ENCODE measurements at regions not wholly inside any gene's neighbourhood (a gene's known extent, or its start where the extent isn't known, plus 50 kb on each side); places are given as distances from the start of the nearest gene placed in this dataset.

DNA sequence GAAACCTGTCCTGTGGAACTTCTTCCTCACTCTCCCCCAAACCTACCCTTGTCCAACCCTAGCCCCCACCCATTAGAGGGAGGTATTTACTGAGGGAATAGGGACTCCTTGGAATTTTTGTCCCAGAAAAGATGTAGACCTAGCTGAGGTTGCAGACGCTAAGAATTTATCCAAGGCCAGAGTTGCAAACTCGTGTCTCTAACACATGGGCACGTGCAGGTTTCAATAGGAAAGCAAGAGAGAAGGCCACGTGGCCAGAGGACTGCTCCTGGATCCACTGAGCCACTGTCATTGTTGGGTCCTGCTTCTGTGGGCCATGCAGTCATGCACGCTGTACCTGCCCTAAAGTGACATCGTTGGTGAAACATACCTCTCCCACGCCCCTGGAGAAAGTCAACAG is 243.4 kb upstream of the KCNG1 start:
- Histone ChIP-seq H3K4me1 (ENCODE audit: control insufficient read depth, insufficient read depth, low read length) (0 out of 2 replicates have a peak, but pooled peaks cover 2% of the 10 kb centered on the region), H3K27me3 (ENCODE audit: control insufficient read depth, insufficient read depth, low read length) (no peaks in the 10 kb centered on the region), H3K9ac (ENCODE audit: low read depth, low read length) (no peak overlapping the region), H3K4me3 (ENCODE audit: low read depth, low read length) (no peak overlapping the region), H3K27ac (ENCODE audit: low read depth, low read length) (no peak overlapping the region), H3K9me3 (ENCODE audit: control insufficient read depth, insufficient read depth, low read length) (peaks cover 13% of the 10 kb centered on the region), H3K36me3 (ENCODE audit: control insufficient read depth, insufficient read depth, low read length) (no peaks in the 10 kb centered on the region)

DNA sequence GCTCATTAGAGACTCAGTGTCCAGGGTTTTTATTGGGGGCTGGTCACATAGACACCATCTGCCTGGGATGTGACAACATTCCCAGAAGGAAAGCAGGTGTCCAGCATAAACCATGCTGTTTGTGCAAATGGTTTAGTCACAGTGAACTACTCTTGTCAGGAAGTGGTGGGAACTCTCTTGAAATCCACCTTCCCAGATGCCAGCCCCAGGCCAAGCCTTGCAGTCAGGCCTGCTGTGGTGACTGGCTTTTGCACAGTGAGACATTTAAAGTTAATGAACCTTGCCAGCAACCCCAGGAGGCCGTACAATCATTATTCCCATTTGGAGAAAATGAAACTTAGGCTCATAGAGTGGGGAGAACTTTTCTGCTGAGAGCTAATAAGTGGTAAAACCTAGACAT is 242.5 kb upstream of the KCNG1 start:
- no peak overlapping the region for H3K9ac ChIP-seq (ENCODE audit: low read depth, low read length)
- H3K27ac ChIP-seq (ENCODE audit: low read depth, low read length), result no peak overlapping the region
- peaks cover 10% of the 10 kb centered on the region for H3K4me1 ChIP-seq (ENCODE audit: control insufficient read depth, insufficient read depth, low read length)
- no peak overlapping the region for H3K4me3 ChIP-seq (ENCODE audit: low read depth, low read length)
- peaks cover 13% of the 10 kb centered on the region for H3K9me3 ChIP-seq (ENCODE audit: control insufficient read depth, insufficient read depth, low read length)
- no peaks in the 10 kb centered on the region for H3K27me3 ChIP-seq (ENCODE audit: control insufficient read depth, insufficient read depth, low read length)
- H3K36me3 ChIP-seq (ENCODE audit: control insufficient read depth, insufficient read depth, low read length), result no peaks in the 10 kb centered on the region

- H3K9me3 ChIP-seq (ENCODE audit: control insufficient read depth, insufficient read depth, low read length), result peaks cover 13% of the 10 kb centered on the region
- no peaks in the 10 kb centered on the region for H3K36me3 ChIP-seq (ENCODE audit: control insufficient read depth, insufficient read depth, low read length)
- peaks cover 23% of the 10 kb centered on the region for H3K4me1 ChIP-seq (ENCODE audit: control insufficient read depth, insufficient read depth, low read length)
- H3K4me3 ChIP-seq (ENCODE audit: low read depth, low read length), result no peak overlapping the region
- H3K27me3 ChIP-seq (ENCODE audit: control insufficient read depth, insufficient read depth, low read length), result no peaks in the 10 kb centered on the region
- H3K27ac ChIP-seq (ENCODE audit: low read depth, low read length), result no peak overlapping the region
- H3K9ac ChIP-seq (ENCODE audit: low read depth, low read length), result no peak overlapping the region
Observed at GRCh38 chr20:51262240-51262639, 239.3 kb upstream of the KCNG1 start.

GRCh38 chr20:51259455-51259854 is 236.5 kb upstream of the KCNG1 start:
- Histone ChIP-seq H3K36me3 (ENCODE audit: control insufficient read depth, insufficient read depth, low read length) (no peaks in the 10 kb centered on the region), H3K4me1 (ENCODE audit: control insufficient read depth, insufficient read depth, low read length) (peaks cover 23% of the 10 kb centered on the region), H3K9ac (ENCODE audit: low read depth, low read length) (no peak overlapping the region), H3K27ac (ENCODE audit: low read depth, low read length) (no peak overlapping the region), H3K4me3 (ENCODE audit: low read depth, low read length) (no peak overlapping the region), H3K9me3 (ENCODE audit: control insufficient read depth, insufficient read depth, low read length) (no peaks in the 10 kb centered on the region), H3K27me3 (ENCODE audit: control insufficient read depth, insufficient read depth, low read length) (peaks cover 2% of the 10 kb centered on the region; the same call in 1 of the 2 replicates)

GRCh38 chr20:51258582-51259165 is 235.8 kb upstream of the KCNG1 start:
- Histone ChIP-seq H3K27ac (ENCODE audit: low read depth, low read length) (peak overlapping the region; percentile 14), H3K4me1 (ENCODE audit: control insufficient read depth, insufficient read depth, low read length) (peaks cover 23% of the 10 kb centered on the region), H3K9me3 (ENCODE audit: control insufficient read depth, insufficient read depth, low read length) (no peaks in the 10 kb centered on the region), H3K9ac (ENCODE audit: low read depth, low read length) (no peak overlapping the region), H3K36me3 (ENCODE audit: control insufficient read depth, insufficient read depth, low read length) (no peaks in the 10 kb centered on the region), H3K27me3 (ENCODE audit: control insufficient read depth, insufficient read depth, low read length) (peaks cover 3% of the 10 kb centered on the region; the same call in 1 of the 2 replicates), H3K4me3 (ENCODE audit: low read depth, low read length) (no peak overlapping the region)

GRCh38 chr20:51255417-51255816 is 232.5 kb upstream of the KCNG1 start:
- H3K27ac ChIP-seq (ENCODE audit: low read depth, low read length), result no peak overlapping the region
- no peak overlapping the region for H3K4me3 ChIP-seq (ENCODE audit: low read depth, low read length)
- H3K9me3 ChIP-seq (ENCODE audit: control insufficient read depth, insufficient read depth, low read length), result peaks cover 5% of the 10 kb centered on the region; the same call in 1 of the 2 replicates
- no peaks in the 10 kb centered on the region for H3K36me3 ChIP-seq (ENCODE audit: control insufficient read depth, insufficient read depth, low read length)
- no peak overlapping the region for H3K9ac ChIP-seq (ENCODE audit: low read depth, low read length)
- H3K27me3 ChIP-seq (ENCODE audit: control insufficient read depth, insufficient read depth, low read length), result peaks cover 3% of the 10 kb centered on the region; the same call in 1 of the 2 replicates
- peaks cover 13% of the 10 kb centered on the region for H3K4me1 ChIP-seq (ENCODE audit: control insufficient read depth, insufficient read depth, low read length)

DNA sequence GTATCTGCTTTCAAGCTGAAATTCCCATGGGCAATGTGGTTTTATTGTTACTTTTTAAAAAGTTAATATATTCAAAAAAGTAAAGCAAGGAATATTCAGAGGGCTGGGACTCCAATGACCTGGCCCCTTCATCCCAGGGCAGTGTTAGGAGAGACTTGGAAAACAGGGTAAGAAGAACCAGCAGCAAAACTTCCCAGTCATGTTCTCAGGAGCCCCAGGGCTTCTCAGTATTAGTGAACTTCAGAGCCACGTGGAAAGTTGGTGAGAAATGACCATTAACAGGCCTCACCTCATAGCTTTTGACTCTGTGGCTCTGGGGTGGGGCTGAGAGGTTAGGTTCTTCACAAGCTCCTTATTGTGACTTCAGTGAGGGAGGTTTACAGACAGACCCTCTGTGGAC is 230.4 kb upstream of the KCNG1 start:
- no peak overlapping the region for H3K9ac ChIP-seq (ENCODE audit: low read depth, low read length)
- no peaks in the 10 kb centered on the region for H3K36me3 ChIP-seq (ENCODE audit: control insufficient read depth, insufficient read depth, low read length)
- 0 out of 2 replicates have a peak, but pooled peaks cover 7% of the 10 kb centered on the region for H3K4me1 ChIP-seq (ENCODE audit: control insufficient read depth, insufficient read depth, low read length)
- no peak overlapping the region for H3K27ac ChIP-seq (ENCODE audit: low read depth, low read length)
- no peak overlapping the region for H3K4me3 ChIP-seq (ENCODE audit: low read depth, low read length)
- peaks cover 5% of the 10 kb centered on the region; the same call in 1 of the 2 replicates for H3K9me3 ChIP-seq (ENCODE audit: control insufficient read depth, insufficient read depth, low read length)
- H3K27me3 ChIP-seq (ENCODE audit: control insufficient read depth, insufficient read depth, low read length), result peaks cover 3% of the 10 kb centered on the region; the same call in 1 of the 2 replicates

DNA sequence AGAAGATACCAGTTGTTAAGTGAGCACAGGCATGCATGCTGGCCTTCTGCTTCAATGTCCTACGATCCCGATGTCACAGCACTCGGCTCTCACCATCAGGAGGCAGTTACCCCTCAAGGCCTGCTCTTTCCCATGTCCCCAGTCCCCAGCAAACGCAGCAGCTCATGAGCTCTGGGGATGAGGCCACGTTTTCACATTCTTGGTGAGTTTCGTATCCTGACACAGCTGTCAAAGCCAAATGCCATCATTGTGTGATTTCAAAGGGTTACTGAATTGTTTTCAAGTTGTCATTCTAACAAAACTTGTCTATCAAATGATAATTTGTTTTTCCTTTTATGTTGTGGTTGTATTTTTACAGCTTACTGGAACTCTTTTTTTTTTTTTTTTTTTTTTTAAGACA is 226.9 kb upstream of the KCNG1 start:
- H3K9me3 ChIP-seq (ENCODE audit: control insufficient read depth, insufficient read depth, low read length), result peaks cover 5% of the 10 kb centered on the region; the same call in 1 of the 2 replicates
- peaks cover 3% of the 10 kb centered on the region; the same call in 1 of the 2 replicates for H3K27me3 ChIP-seq (ENCODE audit: control insufficient read depth, insufficient read depth, low read length)
- H3K27ac ChIP-seq (ENCODE audit: low read depth, low read length), result no peak overlapping the region
- 0 out of 2 replicates have a peak, but pooled peaks cover 7% of the 10 kb centered on the region for H3K4me1 ChIP-seq (ENCODE audit: control insufficient read depth, insufficient read depth, low read length)
- no peak overlapping the region for H3K4me3 ChIP-seq (ENCODE audit: low read depth, low read length)
- H3K9ac ChIP-seq (ENCODE audit: low read depth, low read length), result no peak overlapping the region
- no peaks in the 10 kb centered on the region for H3K36me3 ChIP-seq (ENCODE audit: control insufficient read depth, insufficient read depth, low read length)

GRCh38 chr20:51249215-51249614 is 226.3 kb upstream of the KCNG1 start:
- Histone ChIP-seq H3K9ac (ENCODE audit: low read depth, low read length) (no peak overlapping the region), H3K36me3 (ENCODE audit: control insufficient read depth, insufficient read depth, low read length) (no peaks in the 10 kb centered on the region), H3K9me3 (ENCODE audit: control insufficient read depth, insufficient read depth, low read length) (peaks cover 5% of the 10 kb centered on the region; the same call in 1 of the 2 replicates), H3K27ac (ENCODE audit: low read depth, low read length) (no peak overlapping the region), H3K27me3 (ENCODE audit: control insufficient read depth, insufficient read depth, low read length) (no peaks in the 10 kb centered on the region), H3K4me1 (ENCODE audit: control insufficient read depth, insufficient read depth, low read length) (0 out of 2 replicates have a peak, but pooled peaks cover 7% of the 10 kb centered on the region), H3K4me3 (ENCODE audit: low read depth, low read length) (no peak overlapping the region)

GRCh38 chr20:51244466-51244865 is 221.6 kb upstream of the KCNG1 start:
- H3K4me3 ChIP-seq (ENCODE audit: low read depth, low read length), result no peak overlapping the region
- 0 out of 2 replicates have a peak, but pooled peaks cover 5% of the 10 kb centered on the region for H3K4me1 ChIP-seq (ENCODE audit: control insufficient read depth, insufficient read depth, low read length)
- H3K27me3 ChIP-seq (ENCODE audit: control insufficient read depth, insufficient read depth, low read length), result no peaks in the 10 kb centered on the region
- H3K9me3 ChIP-seq (ENCODE audit: control insufficient read depth, insufficient read depth, low read length), result peaks cover 13% of the 10 kb centered on the region
- H3K36me3 ChIP-seq (ENCODE audit: control insufficient read depth, insufficient read depth, low read length), result no peaks in the 10 kb centered on the region
- no peak overlapping the region for H3K27ac ChIP-seq (ENCODE audit: low read depth, low read length)
- H3K9ac ChIP-seq (ENCODE audit: low read depth, low read length), result no peak overlapping the region

DNA sequence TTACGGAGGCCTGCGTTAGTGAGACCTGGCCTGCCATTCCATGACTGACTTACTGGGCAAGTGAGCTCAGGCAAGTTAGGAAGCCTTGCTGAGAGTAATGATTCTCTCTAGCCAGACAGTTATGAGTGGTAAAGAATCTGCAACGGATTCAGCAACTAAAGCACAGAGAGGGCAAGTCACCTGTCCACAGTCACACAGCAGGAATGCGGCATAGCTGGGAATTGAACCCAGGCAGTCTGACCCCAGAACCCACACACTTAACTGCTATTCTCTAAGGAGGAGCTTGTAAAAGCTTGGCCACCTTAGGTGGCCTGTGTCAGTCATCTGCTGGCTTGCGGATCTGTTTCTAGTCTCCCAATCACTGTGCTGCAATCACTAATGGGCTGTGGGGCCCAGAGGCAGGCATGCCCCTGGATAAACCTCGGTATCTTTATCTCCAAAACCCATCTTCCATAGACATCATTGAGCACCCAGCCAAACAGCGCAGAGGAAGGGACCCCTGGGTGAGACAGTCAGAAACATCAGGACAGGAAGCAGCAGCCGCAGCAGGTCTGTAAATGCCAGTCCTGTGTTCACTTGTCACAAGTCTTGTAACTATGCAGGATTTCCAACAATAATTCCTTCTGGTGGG is 215.9 kb upstream of the KCNG1 start:
- Histone ChIP-seq H3K27ac (ENCODE audit: low read depth, low read length) (no peak overlapping the region), H3K9ac (ENCODE audit: low read depth, low read length) (no peak overlapping the region), H3K27me3 (ENCODE audit: control insufficient read depth, insufficient read depth, low read length) (no peaks in the 10 kb centered on the region)

More for the DNA sequence above, 215.9 kb upstream of the KCNG1 start:
- Histone ChIP-seq H3K4me1 (ENCODE audit: control insufficient read depth, insufficient read depth, low read length) (no peaks in the 10 kb centered on the region), H3K9me3 (ENCODE audit: control insufficient read depth, insufficient read depth, low read length) (peaks cover 13% of the 10 kb centered on the region), H3K36me3 (ENCODE audit: control insufficient read depth, insufficient read depth, low read length) (no peaks in the 10 kb centered on the region), H3K4me3 (ENCODE audit: low read depth, low read length) (no peak overlapping the region)
